ENCODE measurements at regions not wholly inside any gene's neighbourhood (a gene's known extent, or its start where the extent isn't known, plus 50 kb on each side); places are given as distances from the start of the nearest gene placed in this dataset.

DNA sequence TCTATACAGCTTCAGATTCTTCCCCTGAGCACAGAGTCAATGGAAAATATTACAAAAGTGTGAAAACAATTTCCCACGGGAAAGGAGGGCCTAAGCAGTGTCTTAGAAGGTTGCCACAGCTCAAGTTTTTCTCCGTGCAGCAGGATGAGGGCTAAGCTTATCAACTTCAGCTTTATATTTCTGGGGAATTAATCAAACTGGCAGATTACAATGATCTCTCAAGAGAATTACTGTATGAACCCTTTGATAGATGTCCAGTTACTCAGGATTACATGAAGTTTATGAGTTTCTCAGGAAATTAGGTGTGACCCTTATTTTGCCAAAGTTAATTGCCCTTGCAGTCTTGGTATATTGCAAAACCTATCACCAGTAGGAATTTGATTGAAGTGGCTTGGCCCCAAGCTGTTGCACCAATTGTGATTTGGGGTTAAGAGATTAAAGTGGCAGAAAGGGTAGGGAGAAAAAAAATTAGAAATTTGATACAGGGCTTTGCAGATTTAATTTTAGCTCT is 298.4 kb downstream of the MAP2K6 start:
- no peaks in the 10 kb centered on the region for H3K27me3 ChIP-seq (ENCODE audit: insufficient read depth, low read depth, low read length)
- H3K79me2 ChIP-seq (replicated peaks; ENCODE audit: insufficient read depth, low read length) = no peaks in the 10 kb centered on the region
- H2AFZ ChIP-seq (ENCODE audit: low read depth, low read length) = no peak overlapping the region
- no peak overlapping the region for H3K9ac ChIP-seq (ENCODE audit: low read length)
- H3K9me3 ChIP-seq (ENCODE audit: low read length) = no peaks in the 10 kb centered on the region
- no peak overlapping the region for H3K27ac ChIP-seq (ENCODE audit: low read length)
- no peak overlapping the region for H3K4me3 ChIP-seq (ENCODE audit: low read length)
- no peaks in the 10 kb centered on the region for H4K20me1 ChIP-seq (ENCODE audit: insufficient read depth)
- no peak for TF ChIP-seq RAD21 (conservative IDR thresholded peaks at IDR 0.05)
- no peak for TF ChIP-seq SMC3 (conservative IDR thresholded peaks at IDR 0.05; ENCODE audit: poor library complexity)
- TF ChIP-seq CTCF (IDR thresholded peaks at IDR 0.05; ENCODE audit: poor library complexity, severe bottlenecking) = no peak
- TF ChIP-seq MXI1 (conservative IDR thresholded peaks at IDR 0.05; ENCODE audit: poor library complexity, severe bottlenecking) = no peak
- TF ChIP-seq EZH2 (IDR thresholded peaks at IDR 0.05; ENCODE audit: borderline replicate concordance, insufficient read depth, low read length, poor library complexity, severe bottlenecking) = no peak
- TF ChIP-seq EP300 (conservative IDR thresholded peaks at IDR 0.05; ENCODE audit: poor library complexity, severe bottlenecking) = no peak
- no peak for TF ChIP-seq POLR2AphosphoS5 (IDR thresholded peaks at IDR 0.05)
- TF ChIP-seq REST (IDR thresholded peaks at IDR 0.05; ENCODE audit: borderline replicate concordance) = no peak
- no peak for TF ChIP-seq TAF1 (IDR thresholded peaks at IDR 0.05; ENCODE audit: low read depth)
- H3K36me3 ChIP-seq (ENCODE audit: insufficient read depth, low read length) = no peaks in the 10 kb centered on the region
- no peaks in the 10 kb centered on the region for H3K9me2 ChIP-seq (ENCODE audit: insufficient read depth, low read length)
- H3K4me2 ChIP-seq (ENCODE audit: low read length) = no peak overlapping the region
- no peaks in the 10 kb centered on the region for H3F3A ChIP-seq (ENCODE audit: insufficient read depth, low read length, poor library complexity, severe bottlenecking)

DNA sequence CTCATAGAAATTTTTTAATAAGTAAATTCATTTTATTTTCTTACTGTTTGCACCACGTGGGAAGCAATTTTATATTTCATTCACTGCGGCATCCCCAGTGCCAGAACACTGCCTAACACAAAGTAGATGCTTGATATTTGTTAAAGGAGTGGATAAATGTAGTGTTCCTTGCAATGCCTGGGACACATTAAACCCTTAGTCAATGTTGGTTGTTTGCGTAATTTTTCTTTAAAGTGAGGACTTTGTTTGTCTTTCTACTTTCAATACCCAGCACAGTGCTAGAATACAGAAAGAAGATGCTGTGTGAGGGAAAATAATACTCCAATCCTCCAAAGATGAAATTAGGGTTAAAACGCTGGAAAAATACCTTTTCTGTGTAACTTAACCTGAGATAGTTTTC is 299.3 kb downstream of the MAP2K6 start:
- H3K9me2 ChIP-seq (ENCODE audit: insufficient read depth, low read length) = no peaks in the 10 kb centered on the region
- H3K4me2 ChIP-seq (ENCODE audit: low read length) = no peak overlapping the region
- no peaks in the 10 kb centered on the region for H3F3A ChIP-seq (ENCODE audit: insufficient read depth, low read length, poor library complexity, severe bottlenecking)
- no peaks in the 10 kb centered on the region for H3K9me3 ChIP-seq (ENCODE audit: low read length)
- no peak for TF ChIP-seq REST (IDR thresholded peaks at IDR 0.05; ENCODE audit: borderline replicate concordance)
- TF ChIP-seq SMC3 (conservative IDR thresholded peaks at IDR 0.05; ENCODE audit: poor library complexity) = no peak
- no peak for TF ChIP-seq POLR2AphosphoS5 (IDR thresholded peaks at IDR 0.05)
- TF ChIP-seq EP300 (conservative IDR thresholded peaks at IDR 0.05; ENCODE audit: poor library complexity, severe bottlenecking) = no peak
- TF ChIP-seq TAF1 (IDR thresholded peaks at IDR 0.05; ENCODE audit: low read depth) = no peak
- no peak for TF ChIP-seq CTCF (IDR thresholded peaks at IDR 0.05; ENCODE audit: poor library complexity, severe bottlenecking)
- no peak for TF ChIP-seq RAD21 (conservative IDR thresholded peaks at IDR 0.05)
- no peak for TF ChIP-seq MXI1 (conservative IDR thresholded peaks at IDR 0.05; ENCODE audit: poor library complexity, severe bottlenecking)
- TF ChIP-seq EZH2 (IDR thresholded peaks at IDR 0.05; ENCODE audit: borderline replicate concordance, insufficient read depth, low read length, poor library complexity, severe bottlenecking) = no peak
- no peak overlapping the region for H3K9ac ChIP-seq (ENCODE audit: low read length)
- H3K27me3 ChIP-seq (ENCODE audit: insufficient read depth, low read depth, low read length) = no peaks in the 10 kb centered on the region
- no peaks in the 10 kb centered on the region for H4K20me1 ChIP-seq (ENCODE audit: insufficient read depth)
- no peaks in the 10 kb centered on the region for H3K79me2 ChIP-seq (replicated peaks; ENCODE audit: insufficient read depth, low read length)
- no peak overlapping the region for H3K27ac ChIP-seq (ENCODE audit: low read length)
- H3K4me3 ChIP-seq (ENCODE audit: low read length) = no peak overlapping the region
- no peaks in the 10 kb centered on the region for H3K36me3 ChIP-seq (ENCODE audit: insufficient read depth, low read length)
- no peak overlapping the region for H2AFZ ChIP-seq (ENCODE audit: low read depth, low read length)
